ENCODE measurements at regions not wholly inside any gene's neighbourhood (a gene's known extent, or its start where the extent isn't known, plus 50 kb on each side); places are given as distances from the start of the nearest gene placed in this dataset.

DNA sequence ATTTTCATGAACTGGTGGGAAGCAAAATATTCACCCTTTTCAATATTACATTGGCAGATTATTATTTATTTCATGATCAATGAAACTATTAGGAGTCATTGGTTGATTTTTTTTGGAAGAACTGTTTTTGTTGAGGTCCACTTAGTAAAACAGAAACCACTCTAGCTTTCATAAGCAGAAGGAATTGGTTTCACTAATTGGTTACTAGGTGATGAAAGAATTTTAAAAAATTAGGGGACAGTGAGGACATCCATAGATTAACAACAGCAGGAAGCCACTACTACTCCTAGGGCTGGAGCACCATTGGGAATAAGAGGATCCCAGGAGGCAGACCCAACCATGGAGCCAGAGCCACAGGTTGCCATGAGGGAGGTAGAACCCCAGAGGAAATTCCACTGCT lies 74.4 kb upstream of the KCNA4 start:
- TF ChIP-seq, protein P1, sequence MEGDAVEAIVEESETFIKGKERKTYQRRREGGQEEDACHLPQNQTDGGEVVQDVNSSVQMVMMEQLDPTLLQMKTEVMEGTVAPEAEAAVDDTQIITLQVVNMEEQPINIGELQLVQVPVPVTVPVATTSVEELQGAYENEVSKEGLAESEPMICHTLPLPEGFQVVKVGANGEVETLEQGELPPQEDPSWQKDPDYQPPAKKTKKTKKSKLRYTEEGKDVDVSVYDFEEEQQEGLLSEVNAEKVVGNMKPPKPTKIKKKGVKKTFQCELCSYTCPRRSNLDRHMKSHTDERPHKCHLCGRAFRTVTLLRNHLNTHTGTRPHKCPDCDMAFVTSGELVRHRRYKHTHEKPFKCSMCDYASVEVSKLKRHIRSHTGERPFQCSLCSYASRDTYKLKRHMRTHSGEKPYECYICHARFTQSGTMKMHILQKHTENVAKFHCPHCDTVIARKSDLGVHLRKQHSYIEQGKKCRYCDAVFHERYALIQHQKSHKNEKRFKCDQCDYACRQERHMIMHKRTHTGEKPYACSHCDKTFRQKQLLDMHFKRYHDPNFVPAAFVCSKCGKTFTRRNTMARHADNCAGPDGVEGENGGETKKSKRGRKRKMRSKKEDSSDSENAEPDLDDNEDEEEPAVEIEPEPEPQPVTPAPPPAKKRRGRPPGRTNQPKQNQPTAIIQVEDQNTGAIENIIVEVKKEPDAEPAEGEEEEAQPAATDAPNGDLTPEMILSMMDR (IDR thresholded peaks at IDR 0.05 in 4 of 5, conservative IDR thresholded peaks at IDR 0.05 in 1 of 5), result no peak
- no peak for TF ChIP-seq POLR2A (IDR thresholded peaks at IDR 0.05)

Data from gastrocnemius medialis (tissue), 4 donors.